HTR-8/SVneo (cell line): ENCODE measurements at regions not wholly inside any gene's neighbourhood (a gene's known extent, or its start where the extent isn't known, plus 50 kb on each side); places are given as distances from the start of the nearest gene placed in this dataset.

Experiments used
- DNase-seq: peaks from one replicate; pipeline ENCODE4 v3.0.0; 2011; ENCODE audit warnings: low spot score, mixed read lengths; ENCODE audit not compliant: insufficient read length
- FAIRE-seq: peaks from 2 replicates; lab custom pipeline; 2011; peaks lifted over from hg19 to GRCh38; lab: Jason Lieb, UNC

DNA sequence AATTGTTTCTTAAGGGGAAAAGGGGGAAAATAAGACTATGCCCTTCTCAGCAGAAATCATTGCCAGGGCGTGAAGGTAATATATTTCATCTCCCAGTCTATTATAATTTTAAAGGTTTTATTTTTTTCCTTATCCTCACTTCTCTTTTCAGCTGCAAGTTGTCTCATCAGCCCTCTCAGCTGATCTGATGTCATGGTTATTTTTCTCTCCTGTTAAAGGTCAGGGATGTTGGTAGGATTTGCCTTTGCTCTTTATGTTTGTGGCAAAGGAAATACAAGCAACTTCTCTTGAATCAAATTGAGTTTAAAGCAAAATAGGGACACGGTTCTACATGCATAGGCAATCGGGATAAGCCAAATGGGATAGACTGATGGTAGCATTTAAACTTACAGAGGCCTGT lies 946.9 kb downstream of the SORCS1 start:
- FAIRE-seq = no peak

DNA sequence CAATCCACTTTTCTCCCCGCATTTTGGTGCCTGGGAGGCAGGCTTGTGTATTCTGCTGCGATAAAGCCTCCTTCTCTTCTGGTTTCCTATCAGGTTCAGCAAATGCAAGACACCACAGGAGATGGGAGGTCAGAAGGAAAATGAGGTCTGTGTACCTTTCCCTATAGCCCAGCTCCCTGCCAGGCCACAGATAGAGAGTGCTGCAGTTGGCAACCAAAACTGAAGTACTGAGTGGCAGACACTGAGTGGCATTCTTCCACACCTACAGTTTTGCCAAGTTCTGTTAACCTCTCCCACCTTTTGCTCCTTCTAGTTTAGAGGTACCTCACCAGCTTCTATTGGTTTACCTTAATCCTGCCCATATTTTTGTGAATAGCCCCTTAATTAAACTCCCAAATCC lies 948.4 kb downstream of the SORCS1 start:
- FAIRE-seq (no peak), DNase-seq (no peak)

More for the DNA sequence above, 946.9 kb downstream of the SORCS1 start:
- no peak for DNase-seq

DNA sequence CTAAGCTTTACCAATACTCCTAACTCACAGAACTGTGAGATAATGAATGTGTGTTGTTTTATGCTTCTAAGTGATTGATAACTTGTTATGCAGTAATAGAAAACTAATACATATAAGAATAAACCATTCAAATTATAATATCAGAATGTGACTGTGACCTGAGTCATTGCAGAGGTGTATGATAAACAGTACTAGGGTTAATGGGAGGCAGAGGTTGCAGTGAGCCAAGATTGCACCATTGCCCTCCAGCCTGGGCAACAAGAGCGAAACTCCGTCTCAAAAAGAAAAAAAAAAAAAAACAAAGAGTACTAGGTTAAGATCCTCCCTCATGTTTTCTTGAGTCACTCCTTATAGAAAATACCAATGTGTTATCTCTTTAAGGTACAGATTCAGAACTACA lies 950.3 kb downstream of the SORCS1 start:
- FAIRE-seq (no peak), DNase-seq (no peak)

DNA sequence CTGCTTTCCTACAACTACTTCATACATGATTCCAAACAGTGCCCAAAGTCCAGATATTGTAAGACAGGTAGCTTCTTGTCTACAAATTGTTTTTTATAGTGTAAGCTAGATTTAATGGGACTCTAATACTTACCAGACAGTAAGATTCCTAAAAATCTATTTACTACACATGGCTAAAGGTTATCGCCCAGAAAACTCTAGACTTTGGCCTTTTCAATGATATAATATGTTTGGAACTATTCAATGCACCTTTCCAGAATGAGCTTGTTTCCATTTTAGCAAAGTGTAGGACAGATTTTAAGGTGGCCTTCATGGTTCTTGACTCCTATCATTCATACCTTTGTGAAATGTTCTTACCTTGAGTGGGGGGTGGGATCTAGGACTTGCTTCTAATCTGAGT lies 951.0 kb downstream of the SORCS1 start:
- no peak for FAIRE-seq
- DNase-seq = no peak

DNA sequence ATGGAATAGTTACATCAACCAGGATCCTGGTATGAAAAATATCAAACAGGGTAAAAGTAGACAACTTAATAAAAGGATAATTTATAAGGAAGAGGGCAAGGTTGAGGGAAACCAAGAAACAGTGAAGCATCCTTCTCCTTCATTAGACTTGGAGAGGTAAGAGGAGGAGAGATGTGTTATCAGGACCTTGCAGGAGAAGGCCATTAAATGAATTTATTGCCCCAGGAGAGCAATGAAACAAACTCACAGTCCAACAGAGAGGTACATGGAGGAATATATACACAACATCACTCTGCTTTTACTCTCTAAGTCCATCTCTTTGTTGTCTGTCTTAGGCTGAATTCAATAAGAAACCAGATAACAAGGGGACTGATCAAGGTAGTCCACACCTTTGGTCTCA lies 966.2 kb downstream of the SORCS1 start:
- no peak for FAIRE-seq

DNA sequence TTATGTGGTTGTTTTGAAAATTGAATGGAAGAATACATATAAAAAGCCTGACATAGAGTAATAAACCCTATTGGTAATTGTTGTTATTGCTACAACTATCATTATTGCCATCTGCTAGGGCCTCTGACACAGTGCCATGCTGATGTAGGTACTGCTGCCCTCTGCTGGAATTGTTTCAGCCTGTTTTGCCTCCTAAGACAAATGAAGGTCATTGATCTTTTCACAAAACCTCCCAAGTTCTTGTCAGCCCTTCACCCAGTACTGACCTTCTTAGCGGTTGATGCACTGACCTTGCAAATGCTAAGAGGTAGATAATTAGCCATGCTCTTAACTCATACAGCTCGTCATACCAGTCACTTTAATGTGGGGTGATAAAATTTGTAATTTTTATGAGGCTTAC lies 975.2 kb downstream of the SORCS1 start:
- DNase-seq = no peak
- no peak for FAIRE-seq

More for the DNA sequence above, 966.2 kb downstream of the SORCS1 start:
- no peak for DNase-seq

DNA sequence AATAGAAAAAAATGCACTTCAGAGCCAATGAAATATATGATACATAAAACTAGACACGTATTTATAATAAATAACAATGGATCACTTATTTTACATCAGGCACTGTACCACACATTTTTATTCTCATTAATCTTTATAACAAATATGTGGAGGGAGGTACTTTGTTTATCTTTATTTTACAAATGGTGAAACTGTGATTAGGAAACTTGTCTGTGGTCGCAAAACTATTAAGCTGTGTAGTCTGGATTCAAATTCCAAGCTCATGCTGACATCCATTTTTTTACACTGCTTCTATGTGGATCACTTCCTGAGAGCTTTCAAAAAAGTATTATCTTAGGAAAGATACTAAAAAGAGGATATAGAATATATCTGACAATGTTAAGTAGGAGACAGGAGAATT lies 978.6 kb downstream of the SORCS1 start:
- DNase-seq (no peak), FAIRE-seq (no peak)

DNA sequence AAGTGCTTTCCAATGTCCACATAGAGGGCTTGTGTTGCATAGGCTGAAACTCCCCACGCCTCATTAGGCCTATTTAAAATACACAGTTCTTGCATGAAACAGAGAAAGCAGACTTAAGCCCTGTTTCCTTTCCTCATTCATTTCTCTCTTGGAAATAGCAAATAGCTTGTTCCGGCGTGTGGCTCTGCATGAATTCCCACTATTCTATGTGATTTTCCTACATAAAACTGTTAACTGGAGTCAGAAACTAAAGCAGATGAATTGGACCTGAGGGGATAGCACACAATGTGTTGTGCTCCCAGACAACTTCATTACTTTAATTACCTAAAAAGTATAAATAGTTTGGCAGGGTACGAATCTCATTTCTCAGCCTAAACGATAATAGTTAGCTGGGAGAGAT lies 981.5 kb downstream of the SORCS1 start:
- FAIRE-seq (no peak), DNase-seq (no peak)

DNA sequence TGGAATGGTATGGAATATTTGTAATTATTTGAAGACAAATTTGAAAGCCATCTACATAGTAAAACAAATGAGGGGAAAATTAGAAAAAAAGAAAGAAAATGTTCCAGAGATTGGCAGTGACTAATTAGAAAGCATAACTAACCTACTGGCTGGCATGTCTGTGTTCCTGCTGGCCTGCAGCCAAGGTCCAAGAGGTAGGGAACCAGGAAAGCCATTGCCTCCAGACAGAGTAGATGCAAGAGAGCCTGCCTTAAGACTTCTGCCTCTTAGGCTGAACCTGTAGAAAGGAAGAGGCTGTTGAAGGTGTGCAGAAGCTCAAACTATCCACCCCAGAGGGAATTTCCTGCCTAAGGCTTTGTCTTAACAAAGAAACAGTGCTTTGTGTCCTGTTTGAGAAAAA lies 982.0 kb downstream of the SORCS1 start:
- DNase-seq (no peak), FAIRE-seq (no peak)

DNA sequence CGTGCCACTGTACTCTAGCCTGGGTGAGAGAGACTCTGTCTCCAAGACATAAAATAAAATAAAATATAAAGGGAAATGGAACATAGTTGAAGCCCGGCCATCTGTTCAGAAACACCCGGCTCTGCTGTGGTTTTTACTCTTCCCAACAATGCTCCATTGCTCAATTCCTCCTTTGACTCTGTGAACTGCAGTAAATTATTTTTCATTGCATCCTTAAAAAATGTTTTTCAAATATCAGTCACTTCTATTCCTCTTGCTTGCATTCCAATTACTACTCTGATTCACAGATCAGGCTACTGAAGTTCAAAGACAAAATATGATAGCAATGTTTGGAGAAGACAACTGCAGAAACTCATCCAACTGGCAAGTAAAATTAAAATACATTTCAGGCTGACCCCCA lies 983.0 kb downstream of the SORCS1 start:
- FAIRE-seq = no peak
- DNase-seq = no peak

DNA sequence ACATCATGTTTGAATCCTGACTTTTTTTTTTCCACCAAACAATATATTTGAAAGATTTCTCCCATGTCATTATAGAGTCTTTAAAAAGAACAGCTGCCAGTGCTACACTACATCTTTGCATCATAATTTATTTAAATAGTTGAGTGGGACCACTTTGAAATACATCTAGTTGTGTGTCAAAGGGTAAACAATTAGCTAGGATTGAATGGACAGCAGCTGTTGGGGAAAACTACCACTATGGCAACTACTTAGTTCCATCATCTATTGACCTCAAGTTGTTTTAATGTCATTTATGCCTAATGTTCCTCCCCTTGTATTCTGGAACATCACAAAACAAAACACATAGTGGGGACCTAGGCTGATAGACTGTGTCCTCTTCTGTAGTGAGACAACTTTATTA lies 985.1 kb downstream of the SORCS1 start:
- DNase-seq = no peak
- FAIRE-seq = no peak

DNA sequence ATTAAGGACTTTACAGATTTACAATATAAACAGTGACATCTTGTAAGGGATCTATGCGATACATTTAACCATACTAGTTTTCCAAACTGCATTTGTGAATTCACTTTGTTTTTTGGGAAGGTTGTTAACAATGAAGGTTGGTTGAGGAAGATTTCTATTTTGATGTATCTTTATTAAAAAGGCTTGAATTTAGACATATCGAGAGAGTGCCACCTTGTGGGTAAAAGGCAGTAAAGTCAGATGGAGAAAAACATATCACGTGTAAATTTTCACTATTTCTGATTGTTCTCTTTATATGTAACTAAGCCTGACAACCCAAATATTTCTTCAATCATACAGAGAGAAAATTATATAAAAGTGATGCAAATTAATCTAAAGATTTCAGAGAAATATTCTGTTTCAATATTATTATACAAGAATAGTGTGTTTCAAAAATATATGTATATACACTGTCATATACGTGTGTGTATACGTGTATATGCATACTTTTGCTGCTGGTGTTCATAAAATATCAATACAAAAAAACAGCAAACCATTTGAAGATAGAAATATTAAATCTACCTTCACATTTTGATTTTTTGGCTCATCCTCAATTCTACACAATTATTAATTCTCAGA lies 988.6 kb downstream of the SORCS1 start:
- no peak for DNase-seq

DNA sequence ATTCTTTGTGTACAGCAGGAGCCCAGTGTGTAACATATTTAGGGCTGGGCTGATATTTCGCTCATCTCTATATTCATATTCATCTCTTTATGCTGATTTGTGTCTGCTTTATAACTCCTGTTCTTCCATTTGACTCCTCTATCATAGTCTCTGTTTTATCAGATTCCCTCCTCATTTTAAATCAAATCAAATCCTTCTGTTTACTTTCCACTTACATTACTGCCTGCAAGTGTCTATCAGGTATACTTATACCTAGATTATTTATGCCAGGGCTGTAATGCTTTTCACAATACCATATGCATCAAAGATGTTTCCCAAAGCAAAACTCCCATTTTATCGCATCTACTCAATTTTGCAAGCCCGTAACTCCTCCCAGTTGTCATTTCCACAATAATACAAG lies 990.7 kb downstream of the SORCS1 start:
- FAIRE-seq (no peak), DNase-seq (no peak)

More for the DNA sequence above, 988.6 kb downstream of the SORCS1 start:
- no peak for FAIRE-seq

DNA sequence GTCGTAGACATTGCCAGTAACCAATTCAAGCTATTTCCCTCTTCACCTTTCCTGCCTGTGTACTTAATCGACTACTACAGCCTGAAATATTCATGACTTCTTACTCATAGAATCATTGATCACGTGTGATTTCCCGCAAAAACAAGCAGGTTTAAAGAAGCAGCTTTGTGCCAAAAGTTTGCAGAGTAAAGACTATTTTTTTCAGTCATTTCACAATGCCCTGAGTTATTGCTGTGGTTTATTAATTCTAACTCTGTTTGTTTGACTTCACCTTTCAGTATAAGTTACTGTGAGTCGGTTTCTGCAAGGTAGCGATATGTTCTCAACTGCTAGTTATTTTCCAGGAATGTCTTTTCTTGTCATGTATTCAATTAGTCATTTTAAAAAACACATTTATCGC lies 995.3 kb downstream of the SORCS1 start:
- no peak for FAIRE-seq
- no peak for DNase-seq

DNA sequence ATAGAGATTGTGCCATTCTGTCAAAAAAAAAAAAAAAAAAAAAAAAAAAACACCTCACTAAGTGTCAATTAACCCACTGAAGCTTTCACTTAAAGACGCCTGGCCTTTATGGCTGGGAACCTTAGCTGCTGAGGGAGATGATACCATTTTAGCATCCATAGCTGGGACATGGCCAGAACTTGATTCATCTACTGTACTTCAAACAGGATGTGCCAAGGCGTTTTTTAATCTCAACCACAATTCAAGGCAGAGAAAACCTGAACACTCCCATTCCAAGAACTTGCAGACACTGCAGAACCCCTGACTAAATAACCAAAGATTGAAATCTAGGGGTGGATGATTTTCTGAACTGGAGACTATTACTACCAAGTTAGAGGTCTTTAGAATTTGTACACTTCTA lies 996.6 kb downstream of the SORCS1 start:
- no peak for FAIRE-seq
- DNase-seq = no peak

DNA sequence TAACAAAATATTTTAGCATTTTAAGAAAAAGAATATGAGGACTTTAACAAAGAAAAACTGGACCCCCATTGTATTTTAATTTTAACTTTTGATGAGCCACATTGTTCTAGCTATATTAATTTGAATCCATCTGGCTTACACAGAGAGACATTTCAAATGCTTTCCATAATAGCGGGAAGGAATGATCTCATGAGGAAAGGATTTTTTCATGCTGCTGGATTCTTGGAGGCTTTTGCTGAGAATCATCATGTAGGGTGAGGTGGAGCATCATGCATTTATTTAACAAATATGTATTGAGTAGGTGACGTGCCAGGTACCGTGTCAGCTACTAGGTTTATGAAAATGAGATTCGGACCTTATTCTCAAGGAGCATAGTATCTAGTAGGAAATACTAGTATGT lies 1006.3 kb downstream of the SORCS1 start:
- FAIRE-seq (no peak), DNase-seq (no peak)

DNA sequence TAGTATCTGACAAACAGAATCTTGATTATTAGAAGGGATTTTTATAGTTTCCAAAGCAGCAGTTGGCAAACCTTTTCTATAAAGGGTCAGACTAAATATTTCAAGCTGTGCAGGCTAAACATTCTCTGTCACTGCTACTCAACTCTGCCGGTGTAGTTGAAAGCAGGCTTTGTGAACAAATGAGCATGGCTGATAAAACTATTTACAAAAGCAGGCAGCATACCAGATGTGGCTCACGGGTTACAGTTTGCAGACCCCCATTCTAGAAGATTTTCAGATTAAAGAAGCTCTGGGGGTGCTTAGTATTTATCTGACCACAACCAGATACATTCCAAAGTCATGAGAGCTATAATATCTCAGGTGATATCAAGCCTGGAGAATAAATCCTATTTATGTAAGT lies 1017.5 kb downstream of the SORCS1 start:
- DNase-seq = no peak
- no peak for FAIRE-seq

DNA sequence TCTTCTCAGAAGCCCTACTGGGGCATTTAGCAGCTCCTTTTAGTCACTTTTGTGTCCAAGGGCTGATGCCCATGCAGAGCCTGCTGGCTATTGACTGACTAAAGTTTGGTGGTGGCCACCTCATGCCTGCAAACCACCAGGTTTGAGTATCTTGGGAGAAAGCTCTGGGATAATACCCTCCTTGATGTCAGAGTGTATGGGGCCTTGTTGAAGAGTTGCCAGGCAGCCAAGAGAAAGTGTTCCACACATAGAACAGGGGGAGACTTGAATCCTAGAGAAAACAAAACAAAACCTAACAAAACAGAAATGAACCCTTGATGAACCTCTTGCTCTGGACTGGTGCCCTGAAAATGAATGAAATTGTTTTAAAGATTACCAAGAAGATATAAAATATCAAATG lies 1024.6 kb downstream of the SORCS1 start:
- FAIRE-seq (no peak), DNase-seq (no peak)

DNA sequence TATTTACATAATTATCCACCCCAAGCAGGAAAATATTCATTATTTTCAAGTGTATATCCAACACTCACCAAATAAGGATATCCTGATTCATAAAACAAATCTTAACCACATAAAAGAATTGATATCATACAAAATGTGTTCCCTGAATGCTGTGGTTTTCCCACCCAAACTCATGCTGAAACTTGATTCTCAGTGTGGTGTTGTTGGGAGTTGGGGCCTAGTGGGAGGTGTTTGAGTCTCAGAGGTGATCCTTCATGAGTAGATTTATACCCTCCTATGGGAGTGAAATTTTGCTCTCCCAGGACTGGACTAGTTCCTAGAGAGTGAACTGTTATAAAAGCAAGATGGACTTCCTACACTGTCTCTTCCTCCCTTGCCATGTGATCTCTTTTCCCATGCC lies 1028.3 kb downstream of the SORCS1 start:
- DNase-seq (no peak), FAIRE-seq (no peak)

DNA sequence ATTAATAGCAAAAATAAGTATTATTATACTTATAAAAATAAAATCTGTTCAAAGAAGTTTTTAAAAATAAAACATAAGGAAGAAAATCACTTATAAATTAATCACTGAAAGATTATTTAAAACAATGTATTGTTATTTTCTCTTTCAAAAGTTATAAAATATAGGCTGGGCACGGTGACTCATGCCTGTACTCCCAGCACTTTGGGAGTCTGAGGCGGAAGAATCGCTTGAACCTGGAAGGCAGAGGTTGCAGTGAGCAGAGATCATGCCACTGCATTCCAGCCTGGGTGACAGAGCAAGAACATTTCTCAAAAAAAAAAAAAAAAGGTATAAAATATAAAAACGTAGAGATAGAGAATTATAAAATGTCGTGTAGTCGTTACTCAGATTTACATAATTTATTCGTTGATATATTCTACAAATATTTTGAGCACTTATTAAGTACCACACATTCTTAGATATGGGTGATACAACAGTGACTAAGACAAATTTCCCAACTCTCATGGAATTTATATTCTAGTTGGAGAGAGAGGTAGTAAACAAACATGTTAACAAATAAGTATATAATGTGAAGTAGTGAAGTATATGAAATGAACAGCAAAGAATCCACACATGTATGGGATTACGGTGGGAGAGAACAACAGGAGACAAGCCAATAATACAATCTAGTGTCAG lies 1030.0 kb downstream of the SORCS1 start:
- no peak for DNase-seq
- no peak for FAIRE-seq

DNA sequence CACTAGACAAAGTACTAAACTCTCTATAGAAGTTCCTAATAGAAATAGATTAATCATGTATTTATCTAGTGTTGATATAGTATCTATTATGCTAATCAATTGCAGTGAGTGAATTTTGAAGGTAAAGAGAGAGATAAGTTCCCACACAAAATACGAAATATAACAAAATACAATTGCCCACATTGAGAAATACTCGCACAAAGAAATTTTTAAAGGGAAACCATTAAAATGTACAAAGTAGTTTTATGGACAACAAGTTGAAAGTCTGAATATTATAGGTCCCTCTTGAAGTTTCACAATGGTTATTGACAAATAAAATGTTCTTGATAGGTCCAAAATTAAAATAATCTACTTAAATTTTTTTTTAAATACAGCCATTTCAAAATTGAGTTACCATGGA lies 1031.1 kb downstream of the SORCS1 start:
- no peak for FAIRE-seq
- no peak for DNase-seq

DNA sequence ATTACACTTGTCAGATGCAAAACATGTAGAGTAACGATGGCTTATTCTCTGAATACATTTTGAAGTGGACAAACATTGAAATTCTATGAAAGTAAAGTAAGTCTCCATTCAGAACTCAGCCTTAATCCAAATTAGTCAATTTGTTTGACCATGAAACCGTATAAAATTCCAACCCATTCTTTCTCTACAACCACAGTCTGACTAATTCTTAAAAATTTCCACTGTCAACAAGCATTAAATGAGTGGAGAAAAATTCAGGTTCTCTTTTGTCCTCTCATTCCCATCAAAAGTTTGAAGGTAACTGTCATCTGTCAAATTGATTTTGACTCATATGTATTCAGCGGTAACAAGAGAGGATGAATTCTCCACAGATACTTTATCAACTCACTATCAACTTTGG lies 1031.5 kb downstream of the SORCS1 start:
- no peak for DNase-seq
- FAIRE-seq = no peak
